ENCODE measurements at regions not wholly inside any gene's neighbourhood (a gene's known extent, or its start where the extent isn't known, plus 50 kb on each side); places are given as distances from the start of the nearest gene placed in this dataset.

- Histone ChIP-seq H3K36me3 (ENCODE audit: control insufficient read depth in 4 of 4, insufficient read depth in 3 of 4, low read depth in 1 of 4, low read length in 3 of 4) (no peaks in the 10 kb centered on the region), H3K4me3 (ENCODE audit: low read depth in 1 of 3, low read length in 3 of 3) (no peak overlapping the region), H3K9ac (ENCODE audit: low read depth in 1 of 2, low read length in 2 of 2) (no peak overlapping the region), H3K27me3 (ENCODE audit: control insufficient read depth in 4 of 4, insufficient read depth in 4 of 4, low read length in 3 of 4) (no peaks in the 10 kb centered on the region), H3K27ac (ENCODE audit: low read depth in 1 of 2, low read length in 2 of 2) (no peak overlapping the region), H3K9me3 (ENCODE audit: control insufficient read depth in 4 of 4, low read length in 3 of 4) (no peaks in the 10 kb centered on the region), H3K4me1 (ENCODE audit: control insufficient read depth in 4 of 4, insufficient read depth in 4 of 4, low read length in 3 of 4) (peaks cover 0 to 9% (median 3%) of the 10 kb centered on the region in 4 donors)
- TF ChIP-seq MAX (IDR thresholded peaks at IDR 0.05) (no peak), RXRA (IDR thresholded peaks at IDR 0.05) (no peak), ZBTB33 (IDR thresholded peaks at IDR 0.05) (no peak), NR2F2 (IDR thresholded peaks at IDR 0.05) (no peak), JUND (IDR thresholded peaks at IDR 0.05) (no peak), TAF1 (conservative IDR thresholded peaks at IDR 0.05) (no peak), ATF3 (IDR thresholded peaks at IDR 0.05) (no peak), HNF4G (IDR thresholded peaks at IDR 0.05) (no peak), GABPA (IDR thresholded peaks at IDR 0.05 in 1 of 2, conservative IDR thresholded peaks at IDR 0.05 in 1 of 2) (no peak), YY1 (IDR thresholded peaks at IDR 0.05) (no peak), HNF4A (conservative IDR thresholded peaks at IDR 0.05) (no peak), FOXA1 (IDR thresholded peaks at IDR 0.05) (no peak), CTCF (IDR thresholded peaks at IDR 0.05; ENCODE audit: low read depth, low read length, missing input control) (no peak), REST (IDR thresholded peaks at IDR 0.05) (no peak), SP1 (IDR thresholded peaks at IDR 0.05) (no peak), FOXA2 (IDR thresholded peaks at IDR 0.05) (no peak), EGR1 (IDR thresholded peaks at IDR 0.05; ENCODE audit: low read depth in 2 of 2) (no peak), RAD21 (IDR thresholded peaks at IDR 0.05) (no peak)
- DNase-seq (ENCODE audit: low spot score): no peak
Measured at GRCh38 chr10:4649471-4649870, 176.5 kb upstream of the AKR1E2 start.

Data from liver (tissue), 7 donors.